Stimulated activated naive B cell treated with anti-CD40 and anti-IgM and Interleukin-4, amounts not matched to agents 10 μg/mL and 1 μg/mL and 100 μg/mL, for 72 hours (primary cell): ENCODE measurements at regions not wholly inside any gene's neighbourhood (a gene's known extent, or its start where the extent isn't known, plus 50 kb on each side); places are given as distances from the start of the nearest gene placed in this dataset.

Experiments used
- ATAC-seq, 2 donors: fragments of 150-1000 bp; cut with Tn5 transposase; replicated peaks; 2 replicates each; pipeline ENCODE4 v1.10.0; 2021; ENCODE audit warnings: moderate library complexity in 1 of 2
- DNase-seq: peaks from one replicate; pipeline ENCODE4 v3.0.0; 2021
- H3K27ac Mint-ChIP-seq: one replicate; pipeline ENCODE4 v1.8.0; 2022; ENCODE audit warnings: mild to moderate bottlenecking, mixed read lengths
- H3K27me3 Mint-ChIP-seq, 2 donors: one replicate each; pipeline ENCODE4 v1.8.0; 2022; ENCODE audit warnings: mixed read lengths in 2 of 2
- H3K36me3 Mint-ChIP-seq, 2 donors: one replicate each; pipeline ENCODE4 v1.8.0; 2022; ENCODE audit warnings: mixed read lengths in 2 of 2, mild to moderate bottlenecking in 1 of 2
- H3K4me1 Mint-ChIP-seq, 2 donors: one replicate each; pipeline ENCODE4 v1.8.0; 2022; ENCODE audit warnings: mixed read lengths in 2 of 2, mild to moderate bottlenecking in 1 of 2
- H3K4me3 Mint-ChIP-seq, 2 donors: one replicate each; pipeline ENCODE4 v1.8.0; 2022; ENCODE audit warnings: mild to moderate bottlenecking in 2 of 2, mixed read lengths in 2 of 2, moderate library complexity in 1 of 2
- H3K9me3 Mint-ChIP-seq, 2 donors: one replicate each; pipeline ENCODE4 v1.8.0; 2022; ENCODE audit warnings: mixed read lengths in 2 of 2, mild to moderate bottlenecking in 1 of 2

DNA sequence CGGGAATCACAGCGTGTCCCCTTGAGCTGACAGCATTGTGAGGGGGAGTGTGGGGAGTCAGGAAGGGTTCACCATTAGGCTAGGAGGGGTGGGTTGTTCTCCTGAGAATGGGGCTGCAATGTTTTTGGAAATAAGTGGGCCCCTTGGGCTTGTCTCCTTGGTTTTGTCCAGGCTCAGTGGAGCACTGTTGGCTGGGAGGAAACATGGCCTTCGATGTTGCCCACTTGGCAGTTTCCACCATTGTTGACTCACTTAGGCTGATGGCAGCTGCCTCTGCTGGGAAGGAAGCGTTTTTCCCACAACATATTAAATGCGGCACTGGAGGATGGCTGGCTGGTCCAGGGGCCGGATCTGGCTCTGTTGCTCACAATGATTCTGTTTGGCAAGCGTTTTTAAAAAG, 512.1 kb downstream of the QKI start:
- no peak for ATAC-seq
- H3K4me3 Mint-ChIP-seq, result no peak overlapping the region
- DNase-seq, result no peak
- no peak overlapping the region for H3K27ac Mint-ChIP-seq
- H3K4me1 Mint-ChIP-seq, result no peaks in the 10 kb centered on the region
- H3K36me3 Mint-ChIP-seq, result peaks cover 0 to 3% of the 10 kb centered on the region in 2 donors
- H3K27me3 Mint-ChIP-seq, result peaks cover 0 to 5% of the 10 kb centered on the region in 2 donors
- H3K9me3 Mint-ChIP-seq, result peaks cover 0 to 2% of the 10 kb centered on the region in 2 donors

DNA sequence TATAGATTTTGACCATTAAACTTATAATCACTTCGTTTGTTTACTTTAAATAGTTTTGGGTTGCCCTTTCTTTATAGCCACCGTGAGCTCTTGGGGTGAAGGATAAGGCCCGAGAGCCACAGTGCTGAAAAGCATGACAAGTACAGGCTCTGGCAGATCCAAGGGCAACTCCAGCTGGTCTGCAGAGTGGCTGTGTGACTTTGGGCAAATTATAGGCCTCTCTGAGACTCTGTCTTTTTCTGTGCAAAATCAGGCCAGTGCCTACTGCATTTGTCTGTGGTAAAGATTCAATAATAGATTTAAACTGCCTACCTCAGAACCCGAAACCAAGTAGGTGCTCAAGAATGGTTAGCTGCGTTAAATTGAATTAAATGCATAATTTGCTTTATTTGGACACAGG, 511.3 kb downstream of the QKI start:
- no peak overlapping the region for H3K27ac Mint-ChIP-seq
- no peak for DNase-seq
- peaks cover 0 to 2% of the 10 kb centered on the region in 2 donors for H3K9me3 Mint-ChIP-seq
- no peaks in the 10 kb centered on the region for H3K4me1 Mint-ChIP-seq
- peaks cover 0 to 5% of the 10 kb centered on the region in 2 donors for H3K27me3 Mint-ChIP-seq
- no peak overlapping the region for H3K4me3 Mint-ChIP-seq
- H3K36me3 Mint-ChIP-seq, result peaks cover 0 to 3% of the 10 kb centered on the region in 2 donors
- no peak for ATAC-seq

DNA sequence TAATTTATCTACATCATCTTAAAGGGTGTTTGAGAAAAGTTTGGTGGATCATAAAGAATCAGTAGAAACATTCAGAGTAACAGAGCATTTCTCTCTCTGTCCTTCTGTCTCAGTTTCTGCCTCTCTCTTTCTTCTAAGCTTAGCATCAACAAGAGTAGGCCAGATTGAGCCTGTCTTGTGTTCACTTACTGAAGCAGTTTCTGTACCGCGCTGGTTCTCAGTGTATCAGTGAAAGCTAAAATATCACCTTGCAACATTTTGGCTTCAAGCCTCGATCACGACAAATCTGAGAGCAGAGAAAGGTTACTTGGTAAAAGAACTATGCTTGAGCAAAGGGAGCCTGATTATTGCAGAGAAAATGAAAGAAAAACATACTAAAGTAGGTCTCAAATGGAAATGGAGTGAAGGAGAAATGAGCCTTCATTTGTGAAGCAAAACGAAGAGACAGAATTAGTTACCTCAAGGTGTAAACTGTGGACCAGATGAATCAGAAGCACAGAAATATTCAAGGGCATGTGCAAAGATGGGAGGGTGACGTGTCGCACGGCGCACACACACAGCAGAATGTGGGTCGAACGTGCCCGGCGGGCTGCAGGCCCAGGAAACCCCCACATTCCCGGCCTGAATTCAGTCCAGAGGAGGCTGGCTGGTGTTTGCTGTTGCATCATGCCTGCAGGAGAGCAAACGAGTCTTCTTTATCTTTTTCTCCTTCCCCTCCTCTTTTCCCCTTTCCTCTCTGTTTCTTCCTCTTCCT, 509.3 kb downstream of the QKI start:
- ATAC-seq (no peak), DNase-seq (no peak)
- Mint-ChIP-seq H3K9me3 (peaks cover 0 to 2% of the 10 kb centered on the region in 2 donors), H3K36me3 (peaks cover 0 to 3% of the 10 kb centered on the region in 2 donors), H3K27me3 (peaks cover 4 to 14% of the 10 kb centered on the region in 2 donors), H3K27ac (no peak overlapping the region), H3K4me3 (no peak overlapping the region), H3K4me1 (no peaks in the 10 kb centered on the region)

DNA sequence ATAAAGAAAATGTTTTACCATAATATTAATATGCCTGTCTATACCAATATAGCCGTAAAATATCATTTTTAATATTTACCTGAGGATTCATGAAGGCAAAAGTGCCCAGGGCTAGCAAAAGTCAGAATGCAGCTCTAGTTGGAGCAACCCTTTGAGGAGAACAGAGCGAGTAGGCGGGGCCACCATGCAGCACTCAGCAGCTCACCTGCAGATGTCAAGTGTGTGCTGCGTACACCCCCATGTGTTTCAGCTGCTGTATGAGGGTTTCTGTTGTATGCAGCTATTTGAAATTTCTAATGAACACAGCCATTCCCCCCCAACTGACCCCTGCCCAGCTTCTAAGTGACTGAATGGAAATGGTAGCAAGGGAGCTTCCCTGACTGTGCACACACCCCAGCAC, 508.0 kb downstream of the QKI start:
- peaks cover 6 to 18% of the 10 kb centered on the region in 2 donors for H3K27me3 Mint-ChIP-seq
- peaks cover 0 to 2% of the 10 kb centered on the region in 2 donors for H3K9me3 Mint-ChIP-seq
- H3K27ac Mint-ChIP-seq, result no peak overlapping the region
- ATAC-seq, result no peak
- H3K4me1 Mint-ChIP-seq, result no peaks in the 10 kb centered on the region
- H3K36me3 Mint-ChIP-seq, result peaks cover 0 to 3% of the 10 kb centered on the region in 2 donors
- no peak overlapping the region for H3K4me3 Mint-ChIP-seq
- DNase-seq, result no peak

DNA sequence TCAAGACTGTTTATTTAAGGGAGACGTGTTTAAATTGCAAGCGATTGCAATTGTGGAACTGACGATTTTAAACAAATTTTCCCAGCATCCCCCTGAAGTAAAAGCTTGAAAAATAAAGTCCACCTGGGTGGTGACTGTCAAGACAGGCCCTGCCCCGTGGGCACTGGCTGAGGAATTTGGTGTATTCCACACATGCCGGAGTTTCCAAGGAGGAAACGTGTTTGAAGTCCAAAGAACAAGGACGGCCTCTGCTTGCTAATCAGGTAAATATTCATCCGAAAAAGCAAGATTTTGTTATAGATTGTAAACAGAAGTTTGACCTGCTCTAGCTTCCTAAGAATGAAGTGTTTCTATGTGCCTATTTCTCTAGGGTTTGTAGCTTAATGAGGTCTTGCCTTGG, 505.1 kb downstream of the QKI start:
- H3K27me3 Mint-ChIP-seq, result peaks cover 10 to 27% of the 10 kb centered on the region in 2 donors
- ATAC-seq, result no peak
- peaks cover 0 to 2% of the 10 kb centered on the region in 2 donors for H3K9me3 Mint-ChIP-seq
- no peak for DNase-seq
- H3K36me3 Mint-ChIP-seq, result peaks cover 0 to 3% of the 10 kb centered on the region in 2 donors
- no peaks in the 10 kb centered on the region for H3K4me1 Mint-ChIP-seq
- no peak overlapping the region for H3K4me3 Mint-ChIP-seq
- H3K27ac Mint-ChIP-seq, result no peak overlapping the region

DNA sequence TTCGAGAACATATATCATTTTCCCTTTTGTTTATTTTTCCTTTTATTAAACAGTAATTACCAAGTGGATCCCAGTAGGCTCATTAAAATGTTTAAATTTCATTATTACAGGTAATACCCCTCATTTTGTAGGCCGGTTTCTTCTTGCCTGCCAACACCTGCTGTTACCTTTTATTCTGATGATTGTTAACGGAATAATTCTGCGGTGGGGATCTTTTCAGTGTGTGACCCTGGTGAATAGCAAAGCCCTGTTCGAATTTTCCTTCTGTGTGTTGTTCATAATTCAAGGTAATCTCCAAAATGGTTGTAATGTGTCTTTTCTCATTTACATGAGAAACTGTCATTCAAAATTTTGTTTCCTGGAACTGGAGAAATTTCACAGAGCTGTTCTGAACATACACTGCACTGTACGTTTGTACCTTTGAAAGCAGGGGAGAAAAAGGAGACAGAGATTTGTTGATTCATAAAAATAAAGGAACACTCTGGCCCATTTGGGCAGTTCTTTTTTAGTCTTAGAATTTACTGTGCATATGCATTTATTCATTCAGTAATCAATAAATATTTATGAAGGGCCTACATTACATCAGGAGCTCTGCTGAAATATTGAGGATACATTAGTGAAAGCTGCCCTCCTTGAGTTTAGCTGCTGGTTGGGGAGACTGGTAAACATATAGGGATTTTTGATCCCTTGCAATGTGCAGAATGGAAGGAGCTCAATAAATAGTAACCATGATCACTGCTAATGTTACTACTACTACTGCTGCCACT, 502.0 kb downstream of the QKI start:
- no peak overlapping the region for H3K27ac Mint-ChIP-seq
- H3K9me3 Mint-ChIP-seq, result no peaks in the 10 kb centered on the region
- H3K36me3 Mint-ChIP-seq, result no peaks in the 10 kb centered on the region
- no peaks in the 10 kb centered on the region for H3K4me1 Mint-ChIP-seq
- H3K4me3 Mint-ChIP-seq, result no peak overlapping the region
- no peak for ATAC-seq
- H3K27me3 Mint-ChIP-seq, result peaks cover 13 to 24% of the 10 kb centered on the region in 2 donors
- no peak for DNase-seq

DNA sequence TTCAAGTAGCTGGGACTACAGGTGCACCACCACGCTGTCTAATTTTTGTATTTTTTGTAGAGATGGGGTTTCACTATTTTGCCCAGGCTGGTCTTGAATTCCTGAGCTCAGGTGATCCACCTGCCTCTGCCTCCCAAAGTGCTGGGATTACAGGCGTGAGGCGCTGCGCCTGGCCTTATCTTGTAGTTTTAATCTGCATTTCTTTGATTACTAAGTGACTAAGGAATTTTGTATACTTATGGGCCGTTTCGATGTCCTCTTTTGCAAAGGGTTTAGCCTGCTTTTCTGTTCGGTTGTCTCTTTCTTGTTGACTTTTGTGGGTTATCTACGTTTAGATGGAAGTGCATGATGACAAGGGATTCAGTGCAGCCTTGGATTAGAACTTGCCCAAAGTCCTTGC, 500.6 kb downstream of the QKI start:
- Mint-ChIP-seq H3K9me3 (no peaks in the 10 kb centered on the region), H3K27me3 (peaks cover 20 to 30% of the 10 kb centered on the region in 2 donors), H3K4me1 (no peaks in the 10 kb centered on the region), H3K27ac (no peak overlapping the region), H3K36me3 (no peaks in the 10 kb centered on the region), H3K4me3 (no peak overlapping the region)
- no peak for DNase-seq
- no peak for ATAC-seq

DNA sequence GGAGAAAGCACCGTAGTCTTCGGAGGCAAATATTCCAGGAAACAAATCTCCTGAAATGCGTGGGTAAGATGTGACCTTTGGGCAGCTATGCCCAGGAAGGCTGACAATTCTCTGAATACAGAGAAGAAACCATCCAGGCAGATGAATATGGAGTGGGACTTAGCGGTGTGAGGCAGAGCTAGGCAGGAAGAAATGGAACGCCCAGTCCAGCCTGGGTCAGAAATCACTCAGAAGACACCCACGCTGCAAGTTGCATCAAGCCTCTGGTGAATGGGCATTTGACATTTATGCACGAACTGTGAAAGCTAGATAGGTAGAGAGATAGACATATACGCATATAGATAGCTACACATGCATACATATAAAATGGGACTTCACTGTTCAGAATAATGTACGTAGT, 498.5 kb downstream of the QKI start:
- no peaks in the 10 kb centered on the region for H3K36me3 Mint-ChIP-seq
- peaks cover 18 to 22% of the 10 kb centered on the region in 2 donors for H3K27me3 Mint-ChIP-seq
- H3K9me3 Mint-ChIP-seq, result no peaks in the 10 kb centered on the region
- no peak for ATAC-seq
- DNase-seq, result no peak
- H3K4me1 Mint-ChIP-seq, result no peaks in the 10 kb centered on the region
- no peak overlapping the region for H3K4me3 Mint-ChIP-seq
- H3K27ac Mint-ChIP-seq, result no peak overlapping the region

DNA sequence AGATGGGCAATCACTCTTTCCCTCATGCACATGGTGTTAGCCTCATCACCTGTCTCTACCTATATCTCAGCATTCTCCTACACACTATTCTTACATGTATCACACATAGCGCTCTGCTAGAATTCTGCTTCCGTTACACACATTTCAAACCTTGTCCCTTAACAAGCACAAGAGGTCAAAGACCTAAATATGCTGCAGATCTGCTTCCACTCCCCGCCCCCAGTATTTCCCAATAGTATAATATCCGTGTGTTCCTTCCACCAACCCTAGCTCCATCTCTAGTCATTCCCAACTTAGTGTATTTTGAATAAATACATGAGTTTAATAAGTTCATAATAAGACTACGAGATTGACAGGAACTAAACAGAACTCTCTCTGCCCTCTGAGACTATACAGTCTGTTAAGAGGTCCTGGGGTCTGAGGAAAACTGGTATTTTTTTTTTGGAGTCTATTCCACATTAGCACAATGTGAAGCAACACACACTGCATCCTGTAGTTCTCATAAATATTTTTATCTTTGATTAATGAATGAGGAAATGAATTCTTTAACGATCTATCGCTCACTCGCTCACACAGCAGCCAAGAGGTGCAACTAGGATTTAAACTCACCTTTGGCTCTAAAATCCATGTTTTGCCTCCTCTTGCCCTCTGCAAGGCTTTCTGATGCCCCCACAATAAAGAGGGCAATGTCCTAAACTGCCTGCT, 491.6 kb downstream of the QKI start:
- Mint-ChIP-seq H3K4me1 (no peaks in the 10 kb centered on the region), H3K27me3 (peaks cover 20 to 31% of the 10 kb centered on the region in 2 donors), H3K36me3 (no peaks in the 10 kb centered on the region), H3K9me3 (peaks cover 0 to 2% of the 10 kb centered on the region in 2 donors), H3K4me3 (no peak overlapping the region), H3K27ac (no peak overlapping the region)
- DNase-seq (no peak), ATAC-seq (no peak)

DNA sequence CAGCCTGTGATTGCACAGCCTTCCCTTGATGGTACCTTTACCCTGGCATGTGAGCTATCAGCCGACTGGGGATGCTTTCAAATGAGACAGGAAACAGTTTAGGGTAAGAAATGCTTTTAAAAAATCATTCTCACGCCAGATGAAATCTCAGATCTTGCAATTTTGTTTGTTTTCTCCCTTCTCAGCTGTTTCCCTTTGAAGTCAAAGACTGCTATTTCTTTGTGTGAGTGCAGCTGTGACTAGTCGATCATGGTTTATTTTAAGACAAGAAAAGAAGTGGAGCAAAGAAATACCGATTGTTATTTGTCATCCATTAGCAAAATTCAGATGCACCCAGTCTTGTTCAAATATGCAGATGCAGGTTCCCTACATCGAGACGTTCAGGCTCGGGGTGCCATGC, 489.7 kb downstream of the QKI start:
- no peak for DNase-seq
- H3K27me3 Mint-ChIP-seq, result peaks cover 15 to 30% of the 10 kb centered on the region in 2 donors
- no peak overlapping the region for H3K4me3 Mint-ChIP-seq

DNA sequence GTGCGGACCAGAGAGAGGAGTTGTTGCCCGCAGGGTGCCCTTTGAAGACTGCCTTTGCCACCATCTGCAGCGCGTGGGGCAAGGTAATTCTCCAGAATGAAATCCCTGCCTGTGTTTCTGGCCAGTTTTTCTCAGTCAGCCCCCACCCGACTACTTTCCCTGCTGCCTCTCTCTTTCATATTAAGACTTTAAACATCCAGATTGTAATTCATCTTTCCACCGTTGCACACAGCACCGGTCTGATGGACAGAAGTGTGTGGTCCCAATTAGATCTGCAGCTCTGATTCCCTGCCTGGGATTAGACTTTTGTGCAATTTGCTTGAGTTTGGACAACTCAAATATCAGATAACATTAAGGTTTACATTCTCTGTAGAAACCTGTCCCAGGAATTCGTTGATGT, 489.0 kb downstream of the QKI start:
- Mint-ChIP-seq H3K9me3 (peaks cover 0 to 2% of the 10 kb centered on the region in 2 donors), H3K27me3 (peaks cover 15 to 30% of the 10 kb centered on the region in 2 donors), H3K27ac (no peak overlapping the region), H3K4me1 (no peaks in the 10 kb centered on the region), H3K4me3 (no peak overlapping the region), H3K36me3 (no peaks in the 10 kb centered on the region)
- DNase-seq, result no peak
- no peak for ATAC-seq

More for the DNA sequence above, 489.7 kb downstream of the QKI start:
- no peak for ATAC-seq
- Mint-ChIP-seq H3K27ac (no peak overlapping the region), H3K36me3 (no peaks in the 10 kb centered on the region), H3K9me3 (peaks cover 0 to 2% of the 10 kb centered on the region in 2 donors), H3K4me1 (no peaks in the 10 kb centered on the region)

DNA sequence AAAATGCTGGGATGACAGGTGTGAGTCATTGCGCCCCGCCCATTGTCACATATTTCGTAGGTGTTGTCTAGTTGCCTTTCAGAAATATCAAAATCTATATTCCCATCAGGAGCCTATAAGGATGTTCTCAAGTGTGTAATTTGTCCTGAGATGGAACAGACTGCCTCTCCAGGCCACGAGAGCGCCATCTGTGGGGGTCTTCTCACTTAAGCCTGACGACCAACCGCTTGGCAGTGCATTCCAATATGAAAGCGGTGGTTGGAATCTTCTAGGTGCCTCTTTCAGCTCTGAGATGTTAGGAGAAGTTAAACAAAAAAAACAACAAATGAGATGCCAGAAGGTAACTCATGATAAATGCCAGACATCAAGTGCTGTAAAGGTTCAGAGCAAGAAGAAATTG, 488.5 kb downstream of the QKI start:
- Mint-ChIP-seq H3K36me3 (no peaks in the 10 kb centered on the region), H3K4me1 (no peaks in the 10 kb centered on the region), H3K27me3 (peaks cover 10 to 26% of the 10 kb centered on the region in 2 donors), H3K27ac (no peak overlapping the region), H3K9me3 (peaks cover 0 to 2% of the 10 kb centered on the region in 2 donors), H3K4me3 (no peak overlapping the region)
- DNase-seq, result no peak
- ATAC-seq, result no peak

DNA sequence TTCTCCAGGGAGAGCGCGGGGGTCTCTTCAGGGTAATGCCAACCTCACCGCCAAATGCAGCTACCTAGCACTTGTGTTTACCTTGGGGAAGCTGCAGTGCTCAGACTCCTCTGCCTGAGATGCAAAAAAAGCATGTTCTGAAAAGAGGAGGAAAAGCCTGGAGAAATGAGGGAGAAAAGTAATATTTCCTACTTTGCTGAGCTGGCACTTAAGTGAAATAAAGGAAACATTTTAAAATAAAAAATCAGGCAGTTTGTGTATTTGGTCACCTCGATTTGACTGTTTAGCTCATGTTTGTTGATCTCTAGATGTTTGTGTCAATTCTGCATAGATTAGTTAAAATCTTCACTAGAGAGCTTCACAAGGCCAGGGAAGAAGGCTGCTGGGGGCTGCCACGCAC, 487.2 kb downstream of the QKI start:
- H3K4me3 Mint-ChIP-seq, result no peak overlapping the region
- H3K4me1 Mint-ChIP-seq, result no peaks in the 10 kb centered on the region
- no peak for DNase-seq
- peaks cover 5 to 14% of the 10 kb centered on the region in 2 donors for H3K27me3 Mint-ChIP-seq
- no peaks in the 10 kb centered on the region for H3K36me3 Mint-ChIP-seq
- H3K27ac Mint-ChIP-seq, result no peak overlapping the region
- no peak for ATAC-seq
- peaks cover 0 to 4% of the 10 kb centered on the region in 2 donors for H3K9me3 Mint-ChIP-seq

DNA sequence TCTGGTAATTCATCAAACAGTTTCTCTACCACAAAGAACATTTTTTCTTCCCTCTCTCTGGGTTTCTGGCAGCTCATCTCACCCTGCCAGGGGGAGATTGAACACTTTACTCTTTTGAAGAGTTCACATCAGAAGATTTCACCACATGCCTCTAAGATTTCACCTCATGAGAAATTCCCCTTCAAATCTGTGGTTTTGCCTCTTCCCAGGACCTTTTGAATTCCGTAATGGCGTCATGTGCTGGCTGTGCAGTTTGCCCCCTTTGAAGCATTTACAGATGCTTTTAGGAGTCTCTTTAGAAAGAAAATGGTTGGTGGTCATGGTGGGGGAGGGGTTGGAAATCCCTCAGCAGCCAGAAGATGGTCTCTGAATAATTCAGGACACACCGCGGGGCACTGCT, 486.1 kb downstream of the QKI start:
- Mint-ChIP-seq H3K36me3 (no peaks in the 10 kb centered on the region), H3K4me1 (no peaks in the 10 kb centered on the region), H3K4me3 (no peak overlapping the region), H3K27ac (no peak overlapping the region), H3K27me3 (peaks cover 0 to 5% of the 10 kb centered on the region in 2 donors), H3K9me3 (peaks cover 0 to 2% of the 10 kb centered on the region in 2 donors)
- DNase-seq (no peak), ATAC-seq (no peak)
